Activated CD4-positive, alpha-beta T cell treated with anti-CD3 and anti-CD28 coated beads, Interleukin-2, amount 50 U/mL, for 1 hour (primary cell): ENCODE measurements at regions not wholly inside any gene's neighbourhood (a gene's known extent, or its start where the extent isn't known, plus 50 kb on each side); places are given as distances from the start of the nearest gene placed in this dataset.

ENCODE experiments used
- DNase-seq: peaks from one replicate; pipeline ENCODE4 v3.0.0-alpha.2; 2020

DNA sequence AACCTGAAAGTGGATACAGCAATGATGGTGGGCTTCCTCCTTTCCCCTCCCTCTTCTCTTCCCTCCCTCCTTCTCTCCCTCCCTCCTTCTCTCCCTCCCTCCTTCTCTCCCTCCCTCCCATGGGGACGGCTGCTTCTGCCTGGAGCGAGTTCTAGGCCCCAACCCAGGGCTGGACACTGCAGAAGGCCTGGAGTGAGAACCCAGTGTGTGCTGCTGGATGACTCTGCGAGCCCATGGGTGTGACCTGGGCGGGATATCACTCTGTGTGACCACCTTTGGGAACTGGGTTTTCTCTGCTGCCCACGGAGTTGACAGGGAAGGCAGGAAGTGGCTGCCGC lies 242.6 kb upstream of the GSE1 start:
- DNase-seq, result no peak

DNA sequence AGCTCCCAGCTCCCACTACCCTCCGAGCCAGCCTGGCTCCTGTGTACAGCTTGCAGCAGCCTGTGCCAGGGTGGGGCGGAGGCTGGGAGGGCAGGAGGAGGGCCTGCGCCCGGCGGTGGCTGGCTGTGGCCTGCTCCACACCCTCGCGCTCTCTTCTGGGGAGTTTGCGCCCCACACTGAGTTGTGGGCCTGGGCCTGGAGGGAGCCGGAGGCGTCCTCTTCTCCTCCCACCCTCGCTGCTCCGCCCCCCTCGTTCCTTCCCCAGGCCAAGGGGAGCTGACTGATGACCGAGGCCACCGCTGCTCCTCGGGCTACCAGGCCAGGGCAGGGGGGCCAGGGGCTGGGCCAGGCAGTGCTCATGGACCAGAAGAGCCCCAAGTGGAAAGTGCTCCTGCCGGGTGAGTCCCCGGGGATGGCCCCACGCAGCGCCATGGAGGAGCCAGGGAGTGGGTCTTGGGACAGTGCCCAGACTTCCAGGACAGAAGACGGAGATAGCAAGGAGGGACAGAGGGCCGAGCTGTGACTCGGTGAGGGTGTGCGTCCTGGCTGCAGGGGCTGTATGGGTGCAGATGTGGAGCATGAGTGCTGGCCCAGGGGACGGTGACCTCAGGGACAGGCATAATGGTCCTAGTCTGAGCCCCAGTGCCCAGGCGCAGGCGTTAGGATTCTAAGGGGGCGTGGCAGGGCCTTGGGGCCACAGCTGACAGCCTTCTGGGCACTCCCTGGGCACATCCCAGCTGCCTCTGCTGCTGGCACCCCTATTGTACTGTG lies 242.1 kb upstream of the GSE1 start:
- no peak for DNase-seq

DNA sequence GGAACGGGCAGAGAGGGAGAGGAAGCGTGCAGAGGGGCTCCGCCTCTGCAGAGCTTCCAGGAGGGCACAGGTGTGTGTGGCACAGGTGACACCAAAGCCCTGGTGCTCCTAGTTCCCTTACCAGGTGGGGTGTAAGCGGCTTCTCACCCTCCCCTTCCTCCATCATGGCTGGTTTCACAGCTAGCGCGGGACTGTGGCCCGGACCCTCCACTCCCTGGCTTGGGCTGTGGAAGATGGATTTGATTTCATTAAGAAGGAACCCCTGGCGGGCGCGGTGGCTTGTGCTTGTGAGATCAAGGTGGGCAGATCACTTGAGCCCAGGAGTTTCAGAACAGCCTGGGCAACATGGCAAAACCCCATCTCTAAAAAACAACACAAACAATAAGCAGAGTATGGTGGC lies 241.2 kb upstream of the GSE1 start:
- DNase-seq, result no peak

DNA sequence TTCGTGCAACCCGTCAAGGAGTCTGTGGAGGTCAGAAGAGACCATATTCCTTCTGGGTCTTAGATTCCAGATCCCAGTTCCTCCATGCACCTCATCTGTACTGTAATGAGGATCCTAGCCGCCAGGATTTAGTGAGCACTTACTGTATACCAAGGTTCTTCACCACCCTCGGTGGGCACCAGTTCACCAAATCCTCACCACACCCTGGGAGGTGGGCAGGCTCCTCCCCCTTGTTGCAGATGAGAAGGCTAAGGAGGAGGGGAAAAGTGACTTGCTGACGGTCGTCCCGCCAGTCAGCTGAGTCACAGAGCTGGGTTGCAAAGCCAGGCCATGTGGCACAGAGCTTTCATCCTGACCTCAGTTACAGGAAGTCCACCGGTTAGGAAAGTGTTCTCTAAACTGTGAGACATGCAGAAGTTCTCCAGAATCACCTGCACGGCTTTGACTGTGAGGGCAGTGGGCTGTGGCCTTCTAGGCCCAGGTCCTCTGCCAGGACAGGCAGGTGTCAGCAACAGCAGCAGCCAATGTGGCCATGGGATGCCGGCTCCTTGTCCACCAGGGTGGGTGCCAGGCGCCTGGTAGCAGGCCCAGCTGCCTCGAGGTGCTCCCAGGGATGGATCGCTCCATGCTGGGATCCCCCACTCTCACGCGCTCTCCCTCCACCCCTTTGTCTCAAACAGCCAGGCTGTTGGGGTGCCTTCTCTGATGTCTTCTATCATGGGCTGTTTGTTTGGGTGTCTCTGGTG lies 240.3 kb upstream of the GSE1 start:
- no peak for DNase-seq

DNA sequence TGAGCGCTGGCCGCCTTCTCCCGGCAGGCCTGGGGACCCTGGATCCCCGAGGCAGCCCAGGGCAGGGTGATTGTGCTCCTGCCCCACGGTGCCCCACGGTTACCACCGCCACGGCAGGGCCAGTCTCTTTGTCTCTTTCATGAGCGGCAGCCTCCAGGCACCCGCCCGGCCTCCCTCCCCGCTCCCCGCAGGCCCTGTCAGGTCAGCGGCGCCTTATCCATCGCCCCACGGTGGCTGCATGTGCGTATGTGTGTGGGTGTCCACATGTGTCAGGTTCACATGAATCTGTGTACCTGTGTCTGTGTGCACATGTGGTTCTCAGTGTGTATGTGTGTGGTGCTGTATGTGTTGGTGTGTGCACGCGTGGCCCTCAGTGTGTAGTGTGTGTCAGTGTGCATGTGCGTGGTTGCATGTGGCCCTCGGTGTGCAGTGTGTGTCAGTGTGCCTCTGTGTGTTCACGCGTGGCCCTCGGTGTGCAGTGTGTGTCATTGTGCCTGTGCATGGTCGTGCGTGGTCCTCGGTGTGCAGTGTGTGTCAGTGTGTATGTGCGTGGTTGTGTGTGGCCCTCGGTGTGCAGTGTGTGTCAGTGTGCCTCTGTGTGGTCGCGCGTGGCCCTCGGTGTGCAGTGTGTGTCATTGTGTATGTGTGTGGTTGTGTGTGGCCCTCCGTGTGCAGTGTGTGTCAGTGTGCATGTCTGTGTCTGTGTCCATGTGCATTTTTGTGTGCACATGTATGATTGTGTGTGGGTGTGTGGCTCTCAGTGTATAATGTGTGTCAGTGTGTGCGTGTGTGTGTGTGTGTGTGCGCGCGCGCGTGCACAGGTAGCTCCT lies 239.2 kb upstream of the GSE1 start:
- no peak for DNase-seq

DNA sequence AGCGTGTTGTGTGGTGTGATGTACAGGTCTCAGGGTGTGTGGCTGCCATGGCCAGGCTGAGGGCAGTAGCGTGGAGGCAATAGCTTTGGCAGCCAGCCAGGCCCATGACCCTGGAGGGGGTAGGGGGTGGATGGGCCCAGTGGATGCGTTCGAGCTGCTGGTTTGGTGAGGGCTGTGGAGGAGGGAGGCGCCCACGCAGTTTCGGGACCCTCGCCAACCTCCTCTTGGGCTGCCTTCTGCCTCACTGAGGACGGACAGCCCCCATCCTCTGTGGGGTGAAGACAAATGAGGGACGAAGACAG lies 238.6 kb upstream of the GSE1 start:
- no peak for DNase-seq

DNA sequence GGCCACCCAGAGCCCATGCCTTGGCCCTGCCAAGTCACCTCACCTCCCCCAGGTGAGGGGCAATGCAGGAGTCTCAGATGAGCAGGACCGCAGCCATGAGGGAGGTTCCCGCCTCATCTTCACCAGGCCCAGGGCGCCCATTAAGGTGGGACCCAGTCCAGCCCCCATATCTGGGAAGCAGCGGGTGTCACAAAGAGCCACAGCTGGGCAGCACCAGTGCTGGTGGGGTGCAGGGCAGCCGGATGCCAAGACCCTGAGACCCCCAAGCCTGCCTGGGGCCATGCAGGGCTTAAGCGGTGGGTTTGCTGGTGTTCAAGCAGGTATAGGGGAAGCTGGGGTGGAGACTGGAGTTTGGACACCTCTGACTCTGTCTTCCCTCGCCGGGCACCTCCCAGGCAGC lies 237.8 kb upstream of the GSE1 start:
- no peak for DNase-seq

DNA sequence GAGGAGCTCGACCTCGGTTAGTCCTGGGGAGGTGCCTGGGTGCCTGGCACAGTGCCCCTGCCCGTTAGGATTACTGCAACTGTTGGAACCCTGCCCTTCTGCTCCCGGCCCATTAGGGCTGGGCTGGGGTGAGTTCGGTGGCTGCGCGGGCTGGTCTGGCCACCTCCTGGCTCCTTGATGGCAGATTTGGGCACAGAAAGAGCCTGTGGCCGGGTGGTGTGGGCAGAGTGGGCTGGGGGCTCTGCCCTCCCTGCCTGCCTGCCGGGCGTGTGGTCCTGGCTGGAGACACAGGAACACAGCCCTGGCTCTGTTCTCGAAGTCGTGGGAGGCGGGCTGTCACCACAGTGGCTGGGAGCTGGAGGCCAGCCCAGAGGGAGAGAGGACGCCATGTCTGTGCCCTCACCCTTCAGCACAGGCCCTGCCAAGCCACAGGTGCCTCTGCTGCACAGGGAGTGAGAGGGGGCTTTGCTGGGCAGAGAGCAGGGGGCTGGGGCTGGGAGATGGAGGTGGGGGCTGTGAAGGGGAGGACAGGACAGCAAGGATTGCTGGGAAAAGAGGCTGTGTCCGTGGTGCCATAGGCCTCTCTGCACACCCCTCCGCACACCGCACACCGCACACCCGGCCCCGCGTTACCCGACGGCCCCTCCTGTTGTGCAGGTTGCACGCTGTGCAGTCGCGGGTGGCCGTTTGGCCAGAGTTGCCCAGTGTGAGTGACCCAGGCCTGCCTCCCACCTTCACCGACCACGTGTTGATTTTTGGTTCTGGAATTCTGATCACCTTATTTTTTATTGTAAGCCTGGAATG lies 236.6 kb upstream of the GSE1 start:
- DNase-seq, result no peak

DNA sequence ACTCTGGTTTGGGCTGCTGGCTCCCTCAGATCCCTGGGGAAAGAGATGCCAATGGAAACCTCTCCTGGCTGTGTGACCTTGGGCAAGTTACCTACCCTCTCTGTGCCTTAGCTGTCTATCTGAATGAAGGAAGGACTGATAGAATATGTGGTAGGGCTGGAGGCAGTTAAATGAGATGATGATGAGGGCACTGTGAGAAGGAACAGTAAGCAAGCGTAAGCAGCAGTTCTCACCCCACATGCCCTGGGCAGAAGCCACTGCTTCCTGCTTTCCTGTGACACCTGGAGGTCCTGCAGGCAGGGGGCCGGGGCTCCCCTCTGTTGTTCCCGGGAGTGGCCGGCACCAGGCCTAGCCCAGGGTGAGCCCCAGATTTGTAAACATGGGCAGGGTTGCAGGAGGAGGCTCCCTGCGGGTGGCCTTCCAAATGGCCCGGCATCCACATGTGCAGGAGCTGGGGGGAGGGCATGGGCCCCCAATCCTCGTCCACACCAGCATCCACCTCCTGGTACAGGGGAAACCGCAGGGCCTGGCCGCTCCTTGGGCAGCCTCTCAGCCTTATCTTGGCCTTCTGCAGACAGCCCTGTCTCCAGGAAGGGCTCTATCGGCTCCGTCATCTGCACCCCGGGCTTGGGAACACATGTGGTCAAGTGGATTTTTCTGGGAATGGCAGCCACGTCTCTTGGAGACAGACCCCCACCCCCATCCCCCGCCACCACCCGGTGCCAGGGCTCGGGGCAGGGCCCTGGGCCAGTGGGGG lies 235.6 kb upstream of the GSE1 start:
- DNase-seq, result no peak

DNA sequence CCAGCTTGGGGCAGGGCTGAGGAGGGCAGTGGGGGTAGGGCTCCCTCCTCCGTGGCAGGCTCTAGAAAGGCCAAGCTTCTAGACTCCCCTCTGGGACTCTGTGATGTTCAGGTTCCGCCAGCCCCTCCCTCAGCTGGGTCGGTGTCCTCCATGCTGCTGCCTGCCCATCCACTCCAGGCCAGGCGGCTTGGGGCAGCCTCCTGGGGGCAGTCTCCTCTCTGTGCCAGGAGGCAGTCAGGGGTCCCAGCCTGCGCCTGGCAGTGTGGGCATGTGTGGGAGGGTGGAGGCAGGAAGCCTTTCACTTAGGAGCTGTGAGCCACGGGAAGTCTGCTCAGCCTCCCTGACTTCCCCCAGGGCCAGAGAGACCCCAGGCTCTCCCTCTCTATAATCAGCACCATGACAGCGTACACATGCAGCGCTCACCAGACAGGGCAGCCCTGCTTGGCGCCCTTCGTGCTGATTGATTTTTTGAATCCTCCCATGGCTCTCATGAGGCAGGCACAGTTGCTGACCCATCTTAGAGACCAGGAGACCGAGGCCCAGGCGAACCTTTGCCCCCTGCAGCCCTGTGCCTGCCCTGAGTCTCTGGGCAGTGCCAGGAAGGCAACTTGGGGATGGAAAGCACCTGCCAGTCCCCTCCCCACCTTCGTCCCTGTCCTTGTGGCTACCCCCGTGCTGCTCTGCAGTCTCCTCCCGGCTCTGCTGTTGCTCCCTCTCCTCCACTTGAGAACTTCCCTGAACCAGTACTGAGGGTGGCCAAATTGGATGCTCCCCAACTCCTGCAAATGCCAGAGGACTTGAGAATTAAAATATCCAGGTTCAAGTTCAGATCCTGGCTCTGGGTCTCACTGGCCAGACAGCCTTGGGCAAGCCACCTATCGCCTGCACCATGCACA lies 234.7 kb upstream of the GSE1 start:
- DNase-seq, result no peak

DNA sequence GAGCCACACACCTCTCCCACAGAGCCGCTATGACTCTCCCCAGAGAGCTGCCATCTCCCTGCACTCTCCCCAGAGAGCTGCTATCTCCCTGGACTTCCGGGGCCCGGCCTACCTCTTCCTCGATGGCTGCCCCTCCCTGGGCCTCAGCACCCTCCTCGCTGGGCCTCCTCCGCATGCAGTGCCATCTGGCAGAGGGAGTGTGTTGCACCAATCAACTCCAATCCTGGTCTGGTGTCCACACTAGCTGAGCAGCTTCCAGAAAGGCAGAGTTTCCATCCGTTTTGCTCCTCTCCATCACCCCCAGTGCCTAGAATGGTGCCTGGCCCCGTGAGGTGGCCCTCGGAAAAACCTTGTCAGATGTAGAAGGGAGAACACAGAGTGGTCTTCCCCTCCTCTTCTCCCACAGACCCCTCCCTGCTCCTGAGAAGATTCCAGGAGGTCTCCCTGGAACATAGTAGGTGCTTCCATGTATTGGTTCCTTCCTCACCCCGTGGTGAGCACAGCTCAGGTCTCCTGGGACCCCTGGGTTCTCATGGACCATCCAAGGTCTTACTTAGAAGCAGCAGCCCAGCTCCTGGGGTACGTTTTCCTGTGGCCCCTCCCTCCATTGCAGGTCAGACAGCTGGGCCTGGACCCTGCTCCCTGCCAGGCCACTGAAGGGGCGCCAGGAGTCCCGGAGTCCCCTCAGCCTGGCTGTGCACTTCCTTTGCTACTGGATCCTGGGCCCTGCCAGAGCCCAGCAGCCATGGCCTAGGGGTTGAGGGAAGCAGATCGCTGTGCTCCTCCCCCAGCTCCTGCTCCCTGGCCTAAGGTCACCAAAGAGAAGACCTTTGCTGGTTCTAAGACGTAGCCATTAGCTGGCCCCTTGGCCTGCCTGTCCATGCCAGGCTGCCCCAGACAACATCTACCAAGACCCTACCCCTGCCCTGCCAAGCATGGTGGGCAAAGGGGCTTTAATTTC lies 233.8 kb upstream of the GSE1 start:
- DNase-seq, result no peak

DNA sequence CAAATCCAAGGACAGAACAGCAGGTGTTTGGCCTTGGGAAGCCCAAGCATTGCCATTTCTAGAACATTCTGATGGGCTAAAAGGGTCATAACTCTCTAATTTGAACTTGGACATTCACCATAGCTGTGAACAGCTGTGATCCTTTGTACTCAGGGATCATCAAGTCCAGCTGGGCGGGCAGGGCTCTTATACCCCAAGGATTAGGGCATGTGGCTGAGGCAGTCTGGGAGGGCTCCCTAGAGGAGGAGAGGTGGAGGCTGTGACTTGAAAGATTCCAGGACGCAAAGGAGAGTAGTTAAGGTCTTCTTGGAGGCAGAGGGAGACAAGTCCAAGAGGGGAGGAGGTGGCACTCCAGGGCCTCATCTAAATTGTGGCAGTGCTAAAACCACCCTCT lies 233.1 kb upstream of the GSE1 start:
- DNase-seq, result no peak

DNA sequence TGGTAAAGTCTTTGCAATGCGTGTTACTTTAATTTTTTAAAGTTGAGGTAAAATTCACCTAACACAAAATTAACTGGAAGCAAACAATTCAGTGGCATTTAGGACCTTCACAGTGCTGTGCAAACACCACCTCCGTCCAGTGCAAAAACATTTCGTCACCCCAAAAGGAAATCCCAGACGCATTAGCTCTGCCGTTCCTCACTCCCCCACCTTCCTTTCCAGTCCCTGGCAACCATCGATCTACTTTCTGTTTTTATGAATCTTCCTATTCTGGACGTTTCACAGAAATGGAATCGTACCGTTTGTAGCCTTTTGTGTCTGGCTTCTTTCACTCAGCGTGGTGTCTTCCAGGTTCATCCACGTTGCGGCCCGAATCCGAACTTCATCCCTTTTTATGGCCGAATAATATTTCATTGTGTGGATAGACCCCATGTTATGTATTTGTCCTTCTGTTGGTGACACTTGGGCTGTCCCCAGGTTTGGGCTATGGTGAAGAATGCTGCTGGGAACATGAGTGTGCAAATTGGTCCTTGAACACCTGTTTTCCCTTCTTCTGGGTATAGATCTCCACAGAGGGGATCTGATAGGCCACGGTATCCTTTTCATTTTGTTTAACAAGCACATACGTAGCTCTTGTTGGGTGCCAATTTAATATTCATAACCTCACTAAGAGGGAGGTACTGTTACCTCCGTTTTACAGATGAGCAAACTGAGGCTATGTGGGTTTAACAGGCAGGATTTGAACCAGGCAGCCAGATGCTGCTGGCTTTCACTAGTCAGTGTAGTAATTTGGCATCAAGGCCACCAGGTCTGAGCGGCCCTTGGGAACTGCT lies 232.0 kb upstream of the GSE1 start:
- DNase-seq, result no peak

DNA sequence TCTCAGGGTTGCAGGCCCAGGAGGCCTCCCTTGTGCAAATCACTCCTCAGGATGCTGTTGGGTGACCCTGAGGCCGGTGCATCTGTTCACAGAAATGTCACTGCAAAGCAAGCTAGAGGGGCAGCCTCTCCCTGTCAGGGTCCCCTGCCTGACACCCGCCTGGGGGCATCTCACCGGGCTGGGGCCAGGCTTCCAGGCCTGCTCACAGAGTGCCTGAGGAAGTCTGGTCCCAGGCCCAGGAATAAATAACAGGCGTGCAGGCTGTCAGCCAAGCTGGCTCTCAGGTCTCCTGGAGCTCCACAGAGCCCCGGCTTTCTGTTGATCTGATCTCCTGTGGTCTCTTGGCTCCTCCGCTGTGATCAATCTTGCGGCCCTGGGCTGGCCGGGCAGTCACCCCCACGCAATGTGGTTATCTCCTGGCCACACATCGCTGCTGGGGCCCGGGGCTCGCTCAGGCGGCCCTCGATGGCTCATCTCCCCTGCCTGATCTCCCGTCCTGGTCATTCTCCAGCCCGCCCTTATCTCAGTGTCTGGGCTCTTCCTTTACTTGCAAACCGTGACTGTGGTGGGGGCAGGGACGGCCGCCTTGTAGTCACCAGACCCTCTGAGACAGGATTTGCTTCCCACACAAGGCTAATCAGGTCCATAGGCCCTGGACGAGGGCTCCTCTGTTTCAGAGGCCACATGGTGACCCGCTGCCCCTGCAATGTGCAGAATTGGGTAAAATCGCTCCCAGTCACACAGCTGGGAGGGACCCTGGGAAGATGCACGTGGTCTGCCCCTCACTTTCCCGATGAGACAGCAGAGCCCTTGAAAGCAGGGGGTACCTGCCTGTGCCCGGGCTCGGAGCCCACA lies 231.2 kb upstream of the GSE1 start:
- DNase-seq, result no peak

DNA sequence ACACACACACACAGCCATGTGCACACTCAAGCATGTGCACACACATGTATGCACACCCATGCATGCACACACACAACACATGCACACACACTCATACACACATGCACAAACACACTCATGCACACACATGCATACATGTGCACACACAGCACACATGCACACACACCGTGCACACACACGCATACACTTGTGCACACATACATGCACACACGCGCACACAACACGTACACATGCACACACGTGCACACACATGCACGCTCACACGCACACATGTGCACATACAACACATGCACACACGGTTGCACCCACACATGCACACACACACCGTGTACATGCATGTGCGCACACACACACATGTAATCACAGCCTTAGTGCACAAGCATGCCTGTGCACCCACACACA lies 230.4 kb upstream of the GSE1 start:
- DNase-seq, result no peak

DNA sequence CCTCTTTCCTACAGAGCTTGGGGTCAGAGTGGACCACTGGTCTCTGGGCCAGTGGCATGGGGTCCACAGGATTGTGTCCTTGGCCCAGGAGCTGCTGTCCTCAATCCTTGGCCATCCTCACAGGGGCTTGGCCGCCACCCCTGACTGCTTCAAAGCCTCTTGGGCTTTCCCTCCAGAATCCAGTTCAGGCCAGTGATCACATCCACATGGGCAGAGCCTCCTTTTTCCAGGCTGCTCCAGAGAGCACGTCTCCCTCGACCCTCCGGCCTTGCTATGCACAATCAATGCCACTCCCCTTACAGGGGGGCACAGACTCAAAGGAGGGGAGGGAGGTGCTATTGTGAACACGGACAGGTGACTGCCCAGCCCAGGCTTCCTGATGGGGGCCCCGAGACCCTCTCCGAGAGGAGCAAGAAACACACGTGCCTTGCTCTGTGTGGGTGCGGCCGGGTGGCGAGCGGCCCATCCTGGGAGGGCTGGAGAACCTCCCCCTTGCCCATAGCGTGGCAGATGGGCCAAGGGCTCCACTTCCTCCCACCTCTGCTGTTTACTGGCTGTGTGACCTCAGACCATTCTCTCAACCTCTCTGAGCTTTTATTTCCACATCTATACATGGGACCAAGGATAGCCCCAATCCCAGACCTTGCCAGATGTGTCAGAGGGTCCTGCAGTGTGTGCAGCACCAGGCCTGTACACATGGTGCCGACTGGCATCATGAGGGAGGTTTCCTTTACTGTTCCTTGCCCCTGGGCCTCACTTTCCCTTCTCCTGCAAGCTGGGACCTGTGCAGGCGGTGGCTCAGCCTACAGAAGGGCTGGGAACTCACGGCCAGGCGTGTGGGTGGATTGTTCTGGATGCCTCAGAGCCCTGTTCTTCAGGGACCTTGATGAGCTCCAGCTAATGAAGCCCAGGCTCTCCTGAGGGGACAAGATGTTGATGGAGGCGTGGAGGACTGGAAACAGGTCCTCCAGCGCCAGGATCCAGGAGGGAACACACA lies 229.0 kb upstream of the GSE1 start:
- no peak for DNase-seq
